Common myeloid progenitor, CD34-positive (primary cell): ENCODE measurements at regions not wholly inside any gene's neighbourhood (a gene's known extent, or its start where the extent isn't known, plus 50 kb on each side); places are given as distances from the start of the nearest gene placed in this dataset.
"Not testable (repeated sequence)": the region's sequence is repeated elsewhere in the genome, so short reads cannot be mapped to it uniquely, and the experiment has no call there.

Experiments used
- CTCF ChIA-PET: fragments of 350-600 bp; sonication (Branson Sonifier 250); formaldehyde crosslinking; loops from one replicate; lab custom pipeline; 2021; ENCODE audit warnings: antibody characterized with exemption; lab: Charles Lee
- POLR2A ChIA-PET: fragments of 350-600 bp; sonication (Branson Sonifier 250); formaldehyde crosslinking; loops from one replicate; lab custom pipeline; 2021; ENCODE audit warnings: antibody characterized with exemption; lab: Charles Lee
- DNase-seq, 3 donors: peaks; one replicate each; pipeline versions ENCODE4 v3.0.0 to v3.0.0-alpha.2; 2013
- H3K27ac ChIP-seq, 2 experiments: 1 replicate in 1 of 2; 2 replicates in 1 of 2; pipeline ENCODE4 v1.7.0; 2013; ENCODE audit warnings: inconsistent platforms in 2 of 2, low read length in 2 of 2, mild to moderate bottlenecking in 2 of 2, low read depth in 1 of 2, moderate library complexity in 1 of 2; ENCODE audit not compliant: severe bottlenecking in 2 of 2, insufficient read depth in 1 of 2, poor library complexity in 1 of 2
- H3K27me3 ChIP-seq, 5 experiments: replicated peaks in 2 of 5; 1 replicate in 3 of 5; 2 replicates in 2 of 5; pipeline versions ENCODE4 v1.6.1 to v1.7.0; 2013; ENCODE audit warnings: low read length in 4 of 5, mild to moderate bottlenecking in 2 of 5, moderate library complexity in 2 of 5, inconsistent platforms in 1 of 5; ENCODE audit not compliant: insufficient read depth in 5 of 5, control insufficient read depth in 4 of 5
- H3K36me3 ChIP-seq, 4 experiments: 1 replicate in 2 of 4; 2 replicates in 2 of 4; pipeline versions ENCODE4 v1.6.1 to v1.7.0; 2013; ENCODE audit warnings: low read length in 3 of 4, control low read depth in 1 of 4, mild to moderate bottlenecking in 1 of 4; ENCODE audit not compliant: control insufficient read depth in 4 of 4, insufficient read depth in 4 of 4
- H3K4me1 ChIP-seq, 4 experiments: 1 replicate in 3 of 4; 2 replicates in 1 of 4; pipeline versions ENCODE4 v1.6.1 to v1.7.1; 2013; ENCODE audit warnings: low read length in 3 of 4, mild to moderate bottlenecking in 3 of 4, control low read depth in 1 of 4, inconsistent platforms in 1 of 4, moderate library complexity in 1 of 4; ENCODE audit not compliant: control insufficient read depth in 4 of 4, insufficient read depth in 4 of 4; ENCODE audit errors: control extremely low read depth in 1 of 4
- H3K4me3 ChIP-seq, 7 experiments: 1 replicate in 4 of 7; 2 replicates in 3 of 7; pipeline versions ENCODE4 v1.5.1 to v1.7.0; 2013; ENCODE audit warnings: mild to moderate bottlenecking in 7 of 7, low read length in 6 of 7, moderate library complexity in 6 of 7, inconsistent platforms in 2 of 7, low read depth in 2 of 7, control low read depth in 1 of 7; ENCODE audit not compliant: insufficient read depth in 4 of 7, control insufficient read depth in 1 of 7; ENCODE audit errors: extremely low read depth in 1 of 7
- H3K9me3 ChIP-seq, 5 experiments: 1 replicate in 4 of 5; 2 replicates in 1 of 5; pipeline versions ENCODE4 v1.6.1 to v1.7.1; 2013; ENCODE audit warnings: low read length in 4 of 5, mild to moderate bottlenecking in 2 of 5, inconsistent platforms in 1 of 5, low read depth in 1 of 5, moderate library complexity in 1 of 5; ENCODE audit not compliant: control insufficient read depth in 4 of 5, insufficient read depth in 2 of 5; ENCODE audit errors: control extremely low read depth in 1 of 5
- WGBS: methylation state at CpG from one replicate; pipeline ENCODE4 v1.1.5; 2013; ENCODE audit not compliant: insufficient coverage; 5-methylcytosine and 5-hydroxymethylcytosine counted together

- ChIA-PET POLR2A (no interaction called here), CTCF (no interaction called here)
- no peak overlapping the region for H3K4me3 ChIP-seq
- 94% methylated on average over 4 of the region's 4 CpGs for WGBS
- no peak overlapping the region for H3K27ac ChIP-seq
- H3K36me3 ChIP-seq, result no peaks in the 10 kb centered on the region
- no peak for DNase-seq
- H3K27me3 ChIP-seq, result no peaks in the 10 kb centered on the region
- no peaks in the 10 kb centered on the region for H3K4me1 ChIP-seq
- no peaks in the 10 kb centered on the region for H3K9me3 ChIP-seq
Measured at GRCh38 chr6:106724337-106724736, 95.0 kb downstream of the QRSL1 start.

- 100% methylated on average over 2 of the region's 2 CpGs for WGBS
- H3K27me3 ChIP-seq, DNase-seq, CTCF ChIA-PET, H3K4me1 ChIP-seq, H3K9me3 ChIP-seq, POLR2A ChIA-PET, H3K36me3 ChIP-seq, H3K4me3 ChIP-seq, H3K27ac ChIP-seq: not testable (repeated sequence)
Measured at GRCh38 chr6:106723419-106723818, 94.0 kb downstream of the QRSL1 start.

- H3K4me1 ChIP-seq, POLR2A ChIA-PET, H3K9me3 ChIP-seq, H3K27ac ChIP-seq, H3K27me3 ChIP-seq, DNase-seq, H3K36me3 ChIP-seq, H3K4me3 ChIP-seq, CTCF ChIA-PET: not testable (repeated sequence)
- 87% methylated on average over 3 of the region's 4 CpGs for WGBS
Measured at GRCh38 chr6:106721189-106721588, 91.8 kb downstream of the QRSL1 start.
